Thoracic aorta (tissue), 2 donors: ENCODE measurements at regions not wholly inside any gene's neighbourhood (a gene's known extent, or its start where the extent isn't known, plus 50 kb on each side); places are given as distances from the start of the nearest gene placed in this dataset.

Source experiments
- ATAC-seq: fragments of 150-250 bp; one replicate; pipeline ENCODE4 v1.8.0; 2017; ENCODE audit warnings: low read depth; ENCODE audit not compliant: insufficient number of reproducible peaks, low FRiP score
- DNase-seq: peaks from one replicate; pipeline ENCODE4 v3.0.0-alpha.2; 2020; ENCODE audit warnings: low spot score
- H3K27ac ChIP-seq, 2 donors: fragments of 200-600 bp; sonication (generic); 1 replicate in 1 of 2; 2 replicates in 1 of 2; pipeline ENCODE4 v1.5.1; 2016; ENCODE audit warnings: mild to moderate bottlenecking in 2 of 2, moderate library complexity in 2 of 2
- H3K27me3 ChIP-seq: fragments of 200-600 bp; sonication (generic); replicated peaks from 2 replicates; pipeline ENCODE4 v1.6.0; 2016; ENCODE audit warnings: mild to moderate bottlenecking; ENCODE audit not compliant: insufficient read depth
- H3K36me3 ChIP-seq: fragments of 200-600 bp; sonication (generic); one replicate; pipeline ENCODE4 v1.5.1; 2016
- H3K4me1 ChIP-seq, 2 donors: fragments of 200-600 bp; sonication (generic); 1 replicate in 1 of 2; 2 replicates in 1 of 2; pipeline versions ENCODE4 v1.5.1 to v1.6.0; 2016; ENCODE audit warnings: low read depth in 2 of 2, mild to moderate bottlenecking in 1 of 2; ENCODE audit not compliant: control insufficient read depth in 1 of 2
- H3K4me3 ChIP-seq: fragments of 200-600 bp; sonication (generic); 2 replicates; pipeline ENCODE4 v1.5.1; 2016; ENCODE audit warnings: mild to moderate bottlenecking
- H3K9me3 ChIP-seq: fragments of 200-600 bp; sonication (generic); 2 replicates; pipeline ENCODE4 v1.5.1; 2016
- TF ChIP-seq, protein P1 (sequence below): fragments of 200-600 bp; sonication (generic); IDR thresholded peaks from one replicate; pipeline ENCODE4 v1.5.1; 2019; ENCODE audit warnings: antibody characterized with exemption

DNA sequence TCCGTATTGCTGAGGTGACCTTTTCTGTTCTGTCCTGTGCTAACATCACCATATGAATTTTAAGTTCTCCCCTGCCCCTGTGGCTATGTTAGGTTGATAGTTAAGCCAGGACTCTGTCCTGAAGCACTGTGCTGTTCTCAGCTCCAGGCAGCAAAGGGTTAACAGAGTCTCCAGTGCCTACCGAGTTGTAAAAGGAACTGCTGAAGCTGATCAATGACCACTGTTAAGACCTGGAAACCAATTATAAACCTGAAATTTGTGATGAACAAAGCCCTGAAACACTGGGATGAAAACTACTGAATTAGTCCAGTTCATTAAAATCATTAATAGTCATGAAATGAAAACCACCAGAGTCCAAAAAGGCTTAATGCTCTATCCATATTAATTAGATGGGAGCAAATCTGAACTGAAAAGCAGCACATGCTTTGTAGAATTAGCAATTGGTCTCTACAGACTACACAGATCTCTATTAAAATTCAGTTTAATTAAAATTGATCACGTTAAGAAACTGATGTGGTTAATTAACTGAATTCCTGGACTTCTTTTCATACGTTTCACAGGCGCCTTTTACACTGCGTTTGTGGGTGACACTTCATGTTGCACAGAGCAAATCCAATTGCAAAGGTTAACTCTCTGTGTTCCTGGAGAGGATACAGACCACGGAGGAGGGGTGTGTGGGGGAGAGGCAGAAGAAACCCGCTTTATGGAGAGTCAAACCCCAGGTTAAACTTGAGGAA, 188.5 kb upstream of the MPPED2 start:
- ATAC-seq (no peak), DNase-seq (no peak)
- Histone ChIP-seq H3K9me3 (no peaks in the 10 kb centered on the region), H3K4me1 (peaks cover 7 to 31% of the 10 kb centered on the region in 2 donors), H3K36me3 (no peaks in the 10 kb centered on the region), H3K27me3 (no peaks in the 10 kb centered on the region), H3K4me3 (no peak overlapping the region), H3K27ac (no peak overlapping the region)
- TF ChIP-seq, protein P1, sequence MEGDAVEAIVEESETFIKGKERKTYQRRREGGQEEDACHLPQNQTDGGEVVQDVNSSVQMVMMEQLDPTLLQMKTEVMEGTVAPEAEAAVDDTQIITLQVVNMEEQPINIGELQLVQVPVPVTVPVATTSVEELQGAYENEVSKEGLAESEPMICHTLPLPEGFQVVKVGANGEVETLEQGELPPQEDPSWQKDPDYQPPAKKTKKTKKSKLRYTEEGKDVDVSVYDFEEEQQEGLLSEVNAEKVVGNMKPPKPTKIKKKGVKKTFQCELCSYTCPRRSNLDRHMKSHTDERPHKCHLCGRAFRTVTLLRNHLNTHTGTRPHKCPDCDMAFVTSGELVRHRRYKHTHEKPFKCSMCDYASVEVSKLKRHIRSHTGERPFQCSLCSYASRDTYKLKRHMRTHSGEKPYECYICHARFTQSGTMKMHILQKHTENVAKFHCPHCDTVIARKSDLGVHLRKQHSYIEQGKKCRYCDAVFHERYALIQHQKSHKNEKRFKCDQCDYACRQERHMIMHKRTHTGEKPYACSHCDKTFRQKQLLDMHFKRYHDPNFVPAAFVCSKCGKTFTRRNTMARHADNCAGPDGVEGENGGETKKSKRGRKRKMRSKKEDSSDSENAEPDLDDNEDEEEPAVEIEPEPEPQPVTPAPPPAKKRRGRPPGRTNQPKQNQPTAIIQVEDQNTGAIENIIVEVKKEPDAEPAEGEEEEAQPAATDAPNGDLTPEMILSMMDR, result no peak

DNA sequence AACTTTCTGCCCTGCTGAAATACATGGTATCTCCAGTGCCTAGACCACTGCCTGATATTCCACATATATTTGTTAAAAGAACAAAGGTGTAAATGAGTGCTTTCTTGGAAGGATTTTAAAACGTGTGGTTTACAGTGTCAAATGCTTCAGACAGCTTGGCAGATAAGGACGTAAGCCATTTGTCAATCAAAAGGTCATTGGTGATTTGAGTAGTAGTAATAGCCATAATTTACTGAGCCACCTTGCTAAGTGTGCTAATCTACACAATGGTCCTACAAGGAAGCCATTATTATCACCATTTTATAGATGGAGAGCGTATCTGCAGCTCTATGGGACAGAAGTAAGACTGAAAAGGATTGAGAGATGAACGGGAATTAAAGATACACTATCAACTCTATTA, 186.8 kb upstream of the MPPED2 start:
- Histone ChIP-seq H3K27me3 (no peaks in the 10 kb centered on the region), H3K36me3 (no peaks in the 10 kb centered on the region)
- TF ChIP-seq, protein P1, result no peak

DNA sequence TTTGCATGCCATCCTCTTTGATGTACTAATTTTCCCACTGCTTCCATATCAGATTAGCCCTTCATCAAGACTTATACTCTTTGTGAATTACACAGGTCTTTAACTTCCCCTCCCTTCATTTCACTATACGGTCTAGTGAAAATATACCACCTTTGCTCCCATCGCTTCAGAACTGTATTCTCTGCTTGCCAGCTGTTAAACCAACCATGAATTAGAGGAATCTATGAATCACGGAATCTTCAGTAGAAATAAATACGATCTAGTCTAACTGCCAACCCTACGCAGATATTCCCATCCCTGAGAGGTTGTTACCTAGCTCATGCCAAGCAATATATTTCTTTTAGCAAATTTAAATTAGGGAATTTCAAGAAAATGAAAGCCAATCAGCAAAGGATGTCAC, 177.8 kb upstream of the MPPED2 start:
- Histone ChIP-seq H3K4me3 (no peak overlapping the region), H3K4me1 (peaks cover 0 to 6% of the 10 kb centered on the region in 2 donors), H3K27ac (no peak overlapping the region), H3K36me3 (no peaks in the 10 kb centered on the region), H3K27me3 (no peaks in the 10 kb centered on the region), H3K9me3 (peaks cover 8% of the 10 kb centered on the region)
- TF ChIP-seq, protein P1, result no peak
- DNase-seq (no peak), ATAC-seq (no peak)

More for the DNA sequence above, 186.8 kb upstream of the MPPED2 start:
- H3K4me1 ChIP-seq, result peaks cover 7 to 31% of the 10 kb centered on the region in 2 donors
- ATAC-seq, result no peak
- H3K9me3 ChIP-seq, result no peaks in the 10 kb centered on the region
- H3K4me3 ChIP-seq, result no peak overlapping the region
- H3K27ac ChIP-seq, result no peak overlapping the region
- no peak for DNase-seq

GRCh38 chr11:30762188-30762587, 176.0 kb upstream of the MPPED2 start:
- Histone ChIP-seq H3K9me3 (peaks cover 8% of the 10 kb centered on the region), H3K36me3 (no peaks in the 10 kb centered on the region), H3K4me3 (no peak overlapping the region), H3K27me3 (no peaks in the 10 kb centered on the region), H3K4me1 (peaks cover 0 to 12% of the 10 kb centered on the region in 2 donors), H3K27ac (no peak overlapping the region)
- DNase-seq (no peak), ATAC-seq (no peak)
- TF ChIP-seq, protein P1, result no peak

DNA sequence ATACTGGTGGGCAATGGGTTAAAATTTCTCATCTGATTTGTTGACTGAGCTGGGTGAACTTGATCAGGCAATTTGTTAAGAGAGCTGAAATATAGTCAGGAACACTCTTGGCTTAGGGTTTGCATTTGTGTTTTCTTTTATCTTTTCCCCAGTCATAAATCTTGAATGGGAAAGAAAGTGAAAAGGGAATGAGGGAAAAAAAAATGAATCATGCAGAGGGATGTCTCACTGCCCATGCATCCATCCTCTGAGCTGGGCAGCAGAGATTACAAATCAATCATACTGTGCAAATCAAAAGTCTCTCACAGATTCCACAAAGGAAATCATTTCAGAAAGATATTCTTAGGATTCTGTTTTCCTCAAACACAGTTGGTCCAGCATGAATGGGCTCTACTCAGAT, 174.2 kb upstream of the MPPED2 start:
- DNase-seq, result no peak
- Histone ChIP-seq H3K27me3 (no peaks in the 10 kb centered on the region), H3K27ac (no peak overlapping the region), H3K4me3 (no peak overlapping the region), H3K36me3 (no peaks in the 10 kb centered on the region), H3K4me1 (peaks cover 0 to 12% of the 10 kb centered on the region in 2 donors), H3K9me3 (peaks cover 8% of the 10 kb centered on the region)
- TF ChIP-seq, protein P1, result no peak
- ATAC-seq, result no peak
